B cell (primary cell): ENCODE measurements at regions not wholly inside any gene's neighbourhood (a gene's known extent, or its start where the extent isn't known, plus 50 kb on each side); places are given as distances from the start of the nearest gene placed in this dataset.

Experiments
- ATAC-seq: fragments of 200-7000 bp; cut with Tn5 transposase; one replicate; pipeline ENCODE4 v1.10.0; 2021; ENCODE audit warnings: low read depth, mild to moderate bottlenecking, moderate number of reproducible peaks, moderate library complexity
- CTCF ChIA-PET: fragments of 350-600 bp; sonication (Branson Sonifier 250); formaldehyde crosslinking; loops from one replicate; lab custom pipeline; 2021; ENCODE audit warnings: antibody characterized with exemption, inconsistent platforms; lab: Charles Lee
- POLR2A ChIA-PET: fragments of 350-600 bp; sonication (Branson Sonifier 250); formaldehyde crosslinking; loops from one replicate; lab custom pipeline; 2021; ENCODE audit warnings: antibody characterized with exemption; lab: Charles Lee
- DNase-seq: peaks from one replicate; pipeline ENCODE4 v3.0.0; 2013
- H2AFZ ChIP-seq: 2 replicates; pipeline ENCODE4 v1.6.1; 2012; ENCODE audit warnings: mild to moderate bottlenecking, low read depth, low read length; ENCODE audit not compliant: insufficient read depth, poor library complexity, severe bottlenecking
- H3K27ac ChIP-seq, 2 donors: 1 replicate in 1 of 2; 2 replicates in 1 of 2; pipeline ENCODE4 v1.5.1; 2012 to 2013; ENCODE audit warnings: low read length in 2 of 2, mild to moderate bottlenecking in 2 of 2, moderate library complexity in 1 of 2
- H3K27me3 ChIP-seq, 4 experiments: fragments of 200-600 bp in 1 of 4; sonication (generic) in 1 of 4; replicated peaks in 1 of 4; 1 replicate in 2 of 4; 2 replicates in 2 of 4; pipeline versions ENCODE4 v1.6.1 to v1.7.0; 2013 to 2016; ENCODE audit warnings: low read length in 3 of 4, mild to moderate bottlenecking in 2 of 4, mixed read lengths in 1 of 4, moderate library complexity in 1 of 4; ENCODE audit not compliant: insufficient read depth in 4 of 4, control insufficient read depth in 3 of 4; ENCODE audit errors: control extremely low read depth in 1 of 4
- H3K36me3 ChIP-seq, 2 experiments: replicated peaks in 1 of 2; 1 replicate in 1 of 2; 2 replicates in 1 of 2; pipeline versions ENCODE4 v1.6.1 to v1.7.1; 2013; ENCODE audit warnings: low read length in 1 of 2; ENCODE audit not compliant: insufficient read depth in 2 of 2, control insufficient read depth in 1 of 2; ENCODE audit errors: control extremely low read depth in 1 of 2, extremely low read depth in 1 of 2
- H3K4me1 ChIP-seq, 2 donors: fragments of 200-600 bp in 1 of 2; sonication (generic) in 1 of 2; 1 replicate in 1 of 2; 2 replicates in 1 of 2; pipeline versions ENCODE4 v1.5.1 to v1.6.1; 2013 to 2017; ENCODE audit warnings: low read length in 2 of 2; ENCODE audit not compliant: control insufficient read depth in 2 of 2, insufficient read depth in 2 of 2
- H3K4me2 ChIP-seq: replicated peaks from 2 replicates; pipeline ENCODE3; 2012; ENCODE audit warnings: mild to moderate bottlenecking, low read depth, low read length; ENCODE audit not compliant: poor library complexity, severe bottlenecking
- H3K4me3 ChIP-seq, 5 experiments: fragments of 200-600 bp in 1 of 5; sonication (generic) in 1 of 5; 1 replicate in 3 of 5; 2 replicates in 2 of 5; pipeline versions ENCODE4 v1.5.1 to v1.7.0; 2011 to 2016; ENCODE audit warnings: low read length in 4 of 5, mild to moderate bottlenecking in 4 of 5, low read depth in 2 of 5, control low read depth in 1 of 5, moderate library complexity in 1 of 5; ENCODE audit not compliant: insufficient read depth in 1 of 5; ENCODE audit errors: control extremely low read depth in 1 of 5, extremely low read depth in 1 of 5
- H3K79me2 ChIP-seq: fragments of 200-600 bp; sonication (generic); one replicate; pipeline ENCODE4 v1.6.0; 2016; ENCODE audit warnings: low read length; ENCODE audit not compliant: control insufficient read depth, insufficient read depth
- H3K9ac ChIP-seq: fragments of 200-600 bp; sonication (generic); 2 replicates; pipeline ENCODE4 v1.6.1; 2017; ENCODE audit warnings: mild to moderate bottlenecking, low read length, moderate library complexity
- H3K9me3 ChIP-seq, 3 donors: one replicate each; pipeline versions ENCODE4 v1.6.1 to v1.7.1; 2013; ENCODE audit warnings: low read length in 2 of 3; ENCODE audit not compliant: control insufficient read depth in 2 of 3, insufficient read depth in 1 of 3; ENCODE audit errors: control extremely low read depth in 1 of 3
- H4K20me1 ChIP-seq: 2 replicates; pipeline ENCODE4 v1.6.0; 2012; ENCODE audit warnings: mild to moderate bottlenecking, low read length; ENCODE audit not compliant: insufficient read depth, control insufficient read depth, poor library complexity, severe bottlenecking
- H3K27ac Mint-ChIP-seq: one replicate; pipeline ENCODE4 v1.8.0; 2021; ENCODE audit warnings: mixed read lengths
- H3K27me3 Mint-ChIP-seq: one replicate; pipeline ENCODE4 v1.8.0; 2021; ENCODE audit warnings: mixed read lengths
- H3K4me1 Mint-ChIP-seq: one replicate; pipeline ENCODE4 v1.8.0; 2021; ENCODE audit warnings: mixed read lengths
- H3K4me3 Mint-ChIP-seq: one replicate; pipeline ENCODE4 v1.8.0; 2021; ENCODE audit warnings: mixed read lengths
- H3K9me3 Mint-ChIP-seq: one replicate; pipeline ENCODE4 v1.8.0; 2022; ENCODE audit warnings: mixed read lengths; ENCODE audit not compliant: insufficient read depth
- EZH2 ChIP-seq: IDR thresholded peaks from 2 replicates; pipeline ENCODE4 v1.6.1; 2012; ENCODE audit warnings: borderline replicate concordance, low read depth, mild to moderate bottlenecking, moderate library complexity, low read length; ENCODE audit not compliant: insufficient read depth, poor library complexity, severe bottlenecking
- WGBS: methylation state at CpG from one replicate; pipeline ENCODE4 v1.1.5; 2013; ENCODE audit warnings: missing lambda C conversion rate; ENCODE audit not compliant: insufficient coverage; 5-methylcytosine and 5-hydroxymethylcytosine counted together
- intact Hi-C: fragments of 100-400 bp; cut with micrococcal nuclease; formaldehyde crosslinking; loops from one replicate; pipeline ENCODE4 v1.10.0; 2022
- TF ChIP-seq, protein P1 (sequence below): fragments of 200-600 bp; IDR thresholded peaks from one replicate; pipeline ENCODE4 v1.8.0; 2022; ENCODE audit warnings: antibody characterized with exemption, mild to moderate bottlenecking

DNA sequence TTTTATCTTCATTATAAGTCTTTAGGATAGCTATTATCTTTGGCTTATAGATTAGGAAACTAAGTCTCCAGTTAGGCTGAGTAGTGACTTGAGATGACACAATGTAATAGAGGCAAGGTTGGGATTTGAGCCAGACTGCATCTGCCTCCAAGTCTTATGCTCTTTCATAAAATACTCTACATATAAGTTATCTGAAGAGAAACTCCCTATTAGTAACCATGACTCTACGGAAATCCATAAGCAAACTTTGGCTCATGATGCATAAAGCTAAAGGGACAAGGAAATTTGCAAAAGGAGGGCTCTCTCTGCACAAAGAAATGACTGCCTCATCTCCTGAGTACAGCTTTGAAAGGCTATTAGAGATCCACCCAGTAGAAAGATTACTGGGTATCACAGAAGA is 77.6 kb upstream of the FRMD4B start:
- H3K4me3 ChIP-seq: no peak overlapping the region
- WGBS: no CpG with 5 or more reads among the region's 1 CpG
- Mint-ChIP-seq H3K27me3 (no peaks in the 10 kb centered on the region), H3K4me1 (no peaks in the 10 kb centered on the region), H3K4me3 (no peak overlapping the region), H3K9me3 (no peaks in the 10 kb centered on the region), H3K27ac (no peak overlapping the region)
- H3K4me1 ChIP-seq: no peaks in the 10 kb centered on the region
- DNase-seq (no peak), ATAC-seq (no peak)
- H4K20me1 ChIP-seq: no peaks in the 10 kb centered on the region
- intact Hi-C loops: no loop called here
- no peak overlapping the region for H3K27ac ChIP-seq
- H3K79me2 ChIP-seq: no peaks in the 10 kb centered on the region
- H2AFZ ChIP-seq: no peak overlapping the region
- H3K9me3 ChIP-seq: no peaks in the 10 kb centered on the region
- no peaks in the 10 kb centered on the region for H3K27me3 ChIP-seq
- H3K9ac ChIP-seq: no peak overlapping the region
- H3K4me2 ChIP-seq: no peak overlapping the region
- ChIA-PET CTCF (no interaction called here), POLR2A (no interaction called here)
- TF ChIP-seq, protein P1, sequence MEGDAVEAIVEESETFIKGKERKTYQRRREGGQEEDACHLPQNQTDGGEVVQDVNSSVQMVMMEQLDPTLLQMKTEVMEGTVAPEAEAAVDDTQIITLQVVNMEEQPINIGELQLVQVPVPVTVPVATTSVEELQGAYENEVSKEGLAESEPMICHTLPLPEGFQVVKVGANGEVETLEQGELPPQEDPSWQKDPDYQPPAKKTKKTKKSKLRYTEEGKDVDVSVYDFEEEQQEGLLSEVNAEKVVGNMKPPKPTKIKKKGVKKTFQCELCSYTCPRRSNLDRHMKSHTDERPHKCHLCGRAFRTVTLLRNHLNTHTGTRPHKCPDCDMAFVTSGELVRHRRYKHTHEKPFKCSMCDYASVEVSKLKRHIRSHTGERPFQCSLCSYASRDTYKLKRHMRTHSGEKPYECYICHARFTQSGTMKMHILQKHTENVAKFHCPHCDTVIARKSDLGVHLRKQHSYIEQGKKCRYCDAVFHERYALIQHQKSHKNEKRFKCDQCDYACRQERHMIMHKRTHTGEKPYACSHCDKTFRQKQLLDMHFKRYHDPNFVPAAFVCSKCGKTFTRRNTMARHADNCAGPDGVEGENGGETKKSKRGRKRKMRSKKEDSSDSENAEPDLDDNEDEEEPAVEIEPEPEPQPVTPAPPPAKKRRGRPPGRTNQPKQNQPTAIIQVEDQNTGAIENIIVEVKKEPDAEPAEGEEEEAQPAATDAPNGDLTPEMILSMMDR: no peak
- TF ChIP-seq EZH2: no peak
- no peaks in the 10 kb centered on the region for H3K36me3 ChIP-seq

DNA sequence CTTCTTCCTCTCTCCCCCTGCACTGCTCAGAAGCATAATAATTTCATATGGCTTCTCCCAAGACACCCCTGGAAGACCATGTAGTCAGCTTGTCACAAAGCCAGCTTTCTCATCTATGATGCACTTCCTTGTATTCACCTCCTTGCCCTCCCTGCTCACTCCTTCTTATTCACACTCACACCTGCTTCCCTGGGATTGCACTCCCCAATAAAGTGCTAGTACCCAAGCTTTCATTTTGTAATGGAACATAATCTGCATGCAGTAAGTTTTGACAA is 76.9 kb upstream of the FRMD4B start:
- H3K4me1 Mint-ChIP-seq: no peaks in the 10 kb centered on the region
- no peaks in the 10 kb centered on the region for H3K9me3 Mint-ChIP-seq
- Histone ChIP-seq H3K9ac (no peak overlapping the region), H3K36me3 (no peaks in the 10 kb centered on the region), H3K4me2 (no peak overlapping the region), H4K20me1 (no peaks in the 10 kb centered on the region), H3K4me3 (no peak overlapping the region), H3K4me1 (no peaks in the 10 kb centered on the region), H2AFZ (no peak overlapping the region), H3K27me3 (no peaks in the 10 kb centered on the region), H3K9me3 (no peaks in the 10 kb centered on the region), H3K79me2 (no peaks in the 10 kb centered on the region), H3K27ac (no peak overlapping the region)
- no peak overlapping the region for H3K4me3 Mint-ChIP-seq
- CTCF ChIA-PET: no interaction called here
- ATAC-seq (no peak), DNase-seq (no peak)
- no peak overlapping the region for H3K27ac Mint-ChIP-seq
- TF ChIP-seq, protein P1: no peak
- no peak for TF ChIP-seq EZH2
- H3K27me3 Mint-ChIP-seq: no peaks in the 10 kb centered on the region
- POLR2A ChIA-PET: no interaction called here
- intact Hi-C loops: no loop called here
